ENCODE measurements at regions not wholly inside any gene's neighbourhood (a gene's known extent, or its start where the extent isn't known, plus 50 kb on each side); places are given as distances from the start of the nearest gene placed in this dataset.

DNA sequence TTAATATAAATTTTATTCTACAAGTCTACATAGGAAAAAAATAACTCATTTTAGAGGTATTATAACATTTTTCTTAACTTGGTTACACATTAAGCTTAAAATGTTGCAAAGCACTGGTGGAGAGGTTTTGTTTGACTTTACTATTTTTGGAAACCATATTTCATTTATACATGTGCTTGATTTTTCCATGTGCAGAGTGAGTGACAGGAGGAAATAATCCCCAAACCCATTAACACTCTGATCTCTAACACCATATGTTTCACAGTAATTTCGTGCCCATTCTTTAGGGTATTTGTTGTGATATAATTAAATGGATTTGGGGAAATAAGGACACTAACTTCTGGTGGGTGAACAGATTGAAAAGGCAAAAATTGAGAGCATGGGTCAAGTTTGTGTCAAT is 2124.4 kb upstream of the PCDH20 start:
- TF ChIP-seq POLR2AphosphoS5 (IDR thresholded peaks at IDR 0.05; ENCODE audit: borderline replicate concordance, low read depth, low read length) (no peak), EZH2 (IDR thresholded peaks at IDR 0.05) (no peak), FOXP2 (optimal IDR thresholded peaks at IDR 0.05; ENCODE audit: control extremely low read depth, extremely low read length, insufficient read depth) (no peak)
